Karpas-422 (cell line): ENCODE measurements at regions not wholly inside any gene's neighbourhood (a gene's known extent, or its start where the extent isn't known, plus 50 kb on each side); places are given as distances from the start of the nearest gene placed in this dataset.
"Not testable (repeated sequence)": the region's sequence is repeated elsewhere in the genome, so short reads cannot be mapped to it uniquely, and the experiment has no call there.

Experiments used
- DNase-seq: peaks from one replicate; pipeline ENCODE4 v3.0.0-alpha.2; 2015
- H2AFZ ChIP-seq: fragments of 200-600 bp; sonication (generic); 2 replicates; pipeline ENCODE4 v1.6.1; 2014; ENCODE audit warnings: antibody characterized with exemption, low read length, mixed read lengths
- H3K27ac ChIP-seq: fragments of 200-600 bp; sonication (generic); 2 replicates; pipeline ENCODE4 v1.5.1; 2014; ENCODE audit warnings: mild to moderate bottlenecking, low read length, moderate library complexity
- H3K27me3 ChIP-seq: fragments of 200-600 bp; sonication (generic); 2 replicates; pipeline ENCODE4 v1.6.1; 2014; ENCODE audit warnings: low read length, mixed read lengths
- H3K36me3 ChIP-seq: fragments of 200-600 bp; sonication (generic); 2 replicates; pipeline ENCODE4 v1.6.1; 2014; ENCODE audit warnings: low read length, mixed read lengths; ENCODE audit not compliant: insufficient read depth
- H3K4me1 ChIP-seq: fragments of 200-600 bp; sonication (generic); 2 replicates; pipeline ENCODE4 v1.6.1; 2014; ENCODE audit warnings: mild to moderate bottlenecking, low read length, mixed read lengths
- H3K4me2 ChIP-seq: fragments of 200-600 bp; sonication (generic); 2 replicates; pipeline ENCODE4 v1.6.1; 2014; ENCODE audit warnings: low read length, low read depth, mild to moderate bottlenecking; ENCODE audit not compliant: poor library complexity, severe bottlenecking
- H3K4me3 ChIP-seq: fragments of 200-600 bp; sonication (generic); 2 replicates; pipeline ENCODE4 v1.5.1; 2014; ENCODE audit warnings: mild to moderate bottlenecking, antibody characterized with exemption, low read length, mixed read lengths
- H3K79me2 ChIP-seq: fragments of 200-600 bp; sonication (generic); 2 replicates; pipeline ENCODE4 v1.6.1; 2014; ENCODE audit warnings: mild to moderate bottlenecking, low read length, mixed read lengths
- H3K9ac ChIP-seq: fragments of 200-600 bp; sonication (generic); 2 replicates; pipeline ENCODE4 v1.6.0; 2014; ENCODE audit warnings: low read length
- H3K9me2 ChIP-seq: fragments of 200-600 bp; sonication (generic), shearing (Covaris generic); replicated peaks from 2 replicates; pipeline ENCODE4 v1.6.0; 2014; ENCODE audit warnings: mild to moderate bottlenecking, low read length, moderate library complexity; ENCODE audit not compliant: insufficient read depth
- H3K9me3 ChIP-seq: fragments of 300-700, 200-600 bp; sonication (generic); 2 replicates; pipeline ENCODE4 v1.6.1; 2014; ENCODE audit warnings: low read length, mixed read lengths
- H4K20me1 ChIP-seq: fragments of 200-600 bp; sonication (generic); 2 replicates; pipeline ENCODE4 v1.6.1; 2014; ENCODE audit warnings: mild to moderate bottlenecking, antibody characterized with exemption, low read length, low read depth; ENCODE audit not compliant: insufficient read depth

DNA sequence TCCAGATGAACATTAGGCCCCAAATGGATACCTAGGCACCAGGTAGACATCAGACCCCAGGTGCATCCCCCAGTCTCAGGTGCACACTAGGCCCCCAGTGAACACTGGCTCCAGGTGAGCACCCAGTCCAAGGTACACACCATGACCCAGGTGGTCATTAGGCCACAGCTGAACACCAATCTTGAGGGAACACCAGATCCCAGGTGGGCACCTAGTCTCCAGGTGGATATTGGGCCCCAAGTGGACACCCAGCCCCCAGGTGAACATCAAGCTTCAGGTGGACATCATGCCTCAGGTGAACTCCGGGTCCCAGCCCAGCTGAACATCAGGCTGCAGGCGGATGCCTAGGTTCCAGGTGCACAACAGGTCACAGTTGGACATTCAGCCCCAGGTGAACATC, 196.5 kb downstream of the POTEG start:
- H3K27me3 ChIP-seq, DNase-seq, H3K4me1 ChIP-seq, H3K79me2 ChIP-seq, H2AFZ ChIP-seq, H3K4me2 ChIP-seq, H3K27ac ChIP-seq, H3K4me3 ChIP-seq, H4K20me1 ChIP-seq, H3K9ac ChIP-seq, H3K9me2 ChIP-seq, H3K9me3 ChIP-seq, H3K36me3 ChIP-seq: not testable (repeated sequence)

DNA sequence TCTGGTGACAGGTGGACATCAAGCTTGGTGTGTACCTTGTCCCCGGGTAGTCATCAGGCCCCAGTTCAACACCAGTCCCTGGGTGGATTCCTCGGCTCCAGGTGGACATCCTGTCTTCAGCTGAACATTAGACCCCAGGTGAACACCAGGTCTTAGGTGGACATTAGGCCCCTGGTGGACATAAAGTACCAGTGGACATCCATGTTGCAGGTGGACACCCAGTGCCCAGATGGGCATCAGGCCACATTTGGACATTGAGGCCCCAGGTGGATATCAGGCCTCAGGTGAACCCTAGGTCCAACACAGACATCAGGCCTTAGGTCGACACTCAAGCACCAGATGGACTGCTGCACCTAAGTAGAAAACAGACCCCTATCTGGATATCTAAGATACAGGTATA, 195.6 kb downstream of the POTEG start:
- not testable (repeated sequence) for H4K20me1 ChIP-seq, H2AFZ ChIP-seq, H3K27ac ChIP-seq, H3K4me1 ChIP-seq, H3K4me2 ChIP-seq, H3K4me3 ChIP-seq, H3K79me2 ChIP-seq, H3K36me3 ChIP-seq, DNase-seq, H3K9me2 ChIP-seq, H3K9ac ChIP-seq, H3K27me3 ChIP-seq, H3K9me3 ChIP-seq

- not testable (repeated sequence) for H3K4me3 ChIP-seq, H2AFZ ChIP-seq, H3K79me2 ChIP-seq, H3K27ac ChIP-seq, H3K36me3 ChIP-seq, H3K9ac ChIP-seq, H3K9me2 ChIP-seq, H3K4me2 ChIP-seq, H4K20me1 ChIP-seq, H3K9me3 ChIP-seq, H3K4me1 ChIP-seq, DNase-seq, H3K27me3 ChIP-seq
These were observed 194.2 kb downstream of the POTEG start for GRCh38 chr14:19239981-19240380.

GRCh38 chr14:19240387-19240786, 193.8 kb downstream of the POTEG start:
- H2AFZ ChIP-seq, H4K20me1 ChIP-seq, DNase-seq, H3K79me2 ChIP-seq, H3K4me3 ChIP-seq, H3K27ac ChIP-seq, H3K9me2 ChIP-seq, H3K9me3 ChIP-seq, H3K36me3 ChIP-seq, H3K9ac ChIP-seq, H3K27me3 ChIP-seq, H3K4me1 ChIP-seq, H3K4me2 ChIP-seq: not testable (repeated sequence)

- not testable (repeated sequence) for H3K9ac ChIP-seq, H3K79me2 ChIP-seq, H4K20me1 ChIP-seq, H3K27me3 ChIP-seq, H3K4me1 ChIP-seq, H3K4me2 ChIP-seq, H3K9me2 ChIP-seq, H3K27ac ChIP-seq, H3K36me3 ChIP-seq, H2AFZ ChIP-seq, H3K9me3 ChIP-seq, H3K4me3 ChIP-seq, DNase-seq
These were observed 192.7 kb downstream of the POTEG start for GRCh38 chr14:19241451-19241850.

- H3K4me2 ChIP-seq, H3K79me2 ChIP-seq, H3K4me3 ChIP-seq, H3K36me3 ChIP-seq, DNase-seq, H3K4me1 ChIP-seq, H3K9me3 ChIP-seq, H3K9me2 ChIP-seq, H2AFZ ChIP-seq, H3K9ac ChIP-seq, H3K27me3 ChIP-seq, H4K20me1 ChIP-seq, H3K27ac ChIP-seq: not testable (repeated sequence)
These were observed 191.6 kb downstream of the POTEG start for GRCh38 chr14:19242529-19242928.

DNA sequence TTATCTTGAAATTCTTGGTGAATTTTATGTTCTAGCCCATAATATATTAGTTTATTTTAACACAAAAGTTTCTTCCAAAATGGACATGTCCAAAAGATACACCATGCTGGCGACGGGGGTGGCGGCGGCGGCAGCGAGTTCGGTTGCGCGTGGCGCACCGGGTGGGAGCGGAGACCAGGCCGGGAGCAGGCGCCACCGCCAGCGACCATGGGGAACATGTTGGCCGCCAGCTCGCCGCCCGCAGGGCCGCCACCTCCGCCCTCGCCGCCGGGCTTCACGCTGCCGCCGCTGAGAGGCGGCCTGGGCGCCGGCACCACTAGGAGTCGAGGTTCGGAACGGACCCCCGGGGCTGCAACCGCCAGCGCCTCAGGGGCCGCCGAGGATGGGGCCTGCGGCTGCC, 167.2 kb downstream of the POTEG start:
- not testable (repeated sequence) for H2AFZ ChIP-seq, DNase-seq, H3K4me1 ChIP-seq, H4K20me1 ChIP-seq, H3K9me3 ChIP-seq, H3K4me2 ChIP-seq, H3K79me2 ChIP-seq, H3K4me3 ChIP-seq, H3K27me3 ChIP-seq, H3K27ac ChIP-seq, H3K36me3 ChIP-seq, H3K9me2 ChIP-seq, H3K9ac ChIP-seq

GRCh38 chr14:19267636-19268035, 166.5 kb downstream of the POTEG start:
- not testable (repeated sequence) for DNase-seq, H3K4me1 ChIP-seq, H3K36me3 ChIP-seq, H3K9me2 ChIP-seq, H3K9ac ChIP-seq, H3K79me2 ChIP-seq, H3K4me2 ChIP-seq, H3K27ac ChIP-seq, H3K4me3 ChIP-seq, H3K27me3 ChIP-seq, H3K9me3 ChIP-seq, H2AFZ ChIP-seq, H4K20me1 ChIP-seq

- not testable (repeated sequence) for H2AFZ ChIP-seq
These were observed 166.0 kb downstream of the POTEG start for GRCh38 chr14:19268047-19268627.

More at GRCh38 chr14:19268047-19268627, 166.0 kb downstream of the POTEG start:
- H3K9me3 ChIP-seq, H3K4me2 ChIP-seq, H3K79me2 ChIP-seq, DNase-seq, H3K36me3 ChIP-seq, H3K4me1 ChIP-seq, H3K27me3 ChIP-seq, H3K9ac ChIP-seq, H3K4me3 ChIP-seq, H4K20me1 ChIP-seq, H3K9me2 ChIP-seq, H3K27ac ChIP-seq: not testable (repeated sequence)
